HG03108 (cell line): ENCODE measurements at regions not wholly inside any gene's neighbourhood (a gene's known extent, or its start where the extent isn't known, plus 50 kb on each side); places are given as distances from the start of the nearest gene placed in this dataset.
"Not testable (repeated sequence)": the region's sequence is repeated elsewhere in the genome, so short reads cannot be mapped to it uniquely, and the experiment has no call there.

Source experiments
- ATAC-seq: cut with Tn5 transposase; IDR thresholded peaks from one replicate; pipeline ENCODE4 v1.9.1; 2021; ENCODE audit warnings: moderate library complexity; ENCODE audit not compliant: unreplicated experiment

GRCh38 chr6:168864541-168865460 is 388.8 kb downstream of the THBS2 start:
- no peak for ATAC-seq

GRCh38 chr6:168863467-168863866 is 390.2 kb downstream of the THBS2 start:
- no peak for ATAC-seq

GRCh38 chr6:168862346-168862980 is 391.2 kb downstream of the THBS2 start:
- ATAC-seq, result no peak

GRCh38 chr6:168860987-168861386 is 392.7 kb downstream of the THBS2 start:
- ATAC-seq, result no peak

- no peak for ATAC-seq
These were observed 393.3 kb downstream of the THBS2 start for GRCh38 chr6:168860341-168860740.

- ATAC-seq, result no peak
These were observed 394.7 kb downstream of the THBS2 start for GRCh38 chr6:168858926-168859325.

GRCh38 chr6:168856914-168857313 is 396.7 kb downstream of the THBS2 start:
- ATAC-seq, result no peak

GRCh38 chr6:168852376-168852884 is 401.2 kb downstream of the THBS2 start:
- no peak for ATAC-seq

GRCh38 chr6:168851460-168852375 is 401.9 kb downstream of the THBS2 start:
- no peak for ATAC-seq

GRCh38 chr6:168850027-168850736 is 403.5 kb downstream of the THBS2 start:
- not testable (repeated sequence) for ATAC-seq

- ATAC-seq, result no peak
These were observed 404.2 kb downstream of the THBS2 start for GRCh38 chr6:168849459-168849858.

- ATAC-seq, result no peak
These were observed 404.8 kb downstream of the THBS2 start for GRCh38 chr6:168848797-168849196.

- no peak for ATAC-seq
These were observed 404.0 kb downstream of the SMOC2 start for GRCh38 chr6:168844821-168845609.

- not testable (repeated sequence) for ATAC-seq
These were observed 401.7 kb downstream of the SMOC2 start for GRCh38 chr6:168842632-168843212.

GRCh38 chr6:168841609-168842278 is 400.8 kb downstream of the SMOC2 start:
- ATAC-seq, result no peak

- ATAC-seq, result not testable (repeated sequence)
These were observed 399.9 kb downstream of the SMOC2 start for GRCh38 chr6:168840932-168841331.

- ATAC-seq, result not testable (repeated sequence)
These were observed 399.3 kb downstream of the SMOC2 start for GRCh38 chr6:168840299-168840698.

- ATAC-seq, result no peak
These were observed 397.0 kb downstream of the SMOC2 start for GRCh38 chr6:168838037-168838399.
